Spinal cord (tissue), 9 donors: ENCODE measurements at regions not wholly inside any gene's neighbourhood (a gene's known extent, or its start where the extent isn't known, plus 50 kb on each side); places are given as distances from the start of the nearest gene placed in this dataset.
A peak's percentile ranks its signal among the peaks of the same experiment; 100 is the strongest.

Experiments used
- DNase-seq, 6 donors: peaks; one replicate each; pipeline versions ENCODE4 v3.0.0 to v3.0.0-alpha.2; 2013 to 2015; ENCODE audit warnings: low spot score in 6 of 6, low read depth in 4 of 6
- H3K27ac ChIP-seq: one replicate; pipeline ENCODE4 v1.5.1; 2013; ENCODE audit warnings: low read depth, low read length, control low read depth
- H3K27me3 ChIP-seq: one replicate; pipeline ENCODE4 v1.6.1; 2013; ENCODE audit warnings: low read length; ENCODE audit not compliant: control insufficient read depth, insufficient read depth
- H3K36me3 ChIP-seq: one replicate; pipeline ENCODE4 v1.6.1; 2013; ENCODE audit warnings: low read length; ENCODE audit not compliant: control insufficient read depth, insufficient read depth
- H3K4me1 ChIP-seq: one replicate; pipeline ENCODE4 v1.6.1; 2013; ENCODE audit warnings: low read length; ENCODE audit not compliant: control insufficient read depth, insufficient read depth
- H3K4me3 ChIP-seq: one replicate; pipeline ENCODE4 v1.5.1; 2013; ENCODE audit warnings: low read depth, low read length, control low read depth
- H3K9me3 ChIP-seq: one replicate; pipeline ENCODE4 v1.6.1; 2013; ENCODE audit warnings: low read length; ENCODE audit not compliant: control insufficient read depth, insufficient read depth
- WGBS: methylation state at CpG from one replicate; pipeline ENCODE4 v1.1.5; 2013; ENCODE audit warnings: missing lambda C conversion rate; ENCODE audit not compliant: insufficient coverage; 5-methylcytosine and 5-hydroxymethylcytosine counted together
- donor health status: healthy.

DNA sequence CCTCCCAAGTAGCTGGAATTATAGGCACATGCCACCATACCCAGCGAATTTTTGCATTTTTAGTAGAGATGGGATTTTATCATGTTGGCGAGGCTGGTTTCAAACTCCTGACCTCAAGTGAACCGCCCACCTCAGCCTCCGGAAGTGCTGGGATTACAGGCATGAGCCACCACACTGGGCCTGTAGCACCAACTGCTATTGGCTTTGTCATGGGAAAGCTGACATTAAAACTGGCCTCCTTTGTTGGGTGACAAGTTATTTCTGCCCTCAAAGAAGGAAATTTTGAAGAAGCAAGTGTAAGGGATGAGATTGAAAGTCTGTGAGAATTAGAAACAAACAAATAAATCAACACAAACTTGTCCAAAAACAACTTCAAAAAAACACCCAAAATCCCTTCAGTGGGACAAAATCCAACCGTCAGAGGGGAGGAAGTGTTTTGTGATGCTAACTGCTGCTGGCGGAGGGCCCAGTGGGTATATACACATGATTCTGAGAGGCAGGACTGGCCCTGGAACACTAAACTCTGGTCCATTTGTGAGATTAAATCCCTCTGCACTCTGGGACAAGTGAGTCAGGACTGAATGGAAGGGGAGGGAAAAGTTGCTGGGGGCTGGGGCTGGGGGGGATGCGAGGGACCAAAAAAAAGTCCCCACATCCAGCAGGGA is 87.5 kb upstream of the NAA20 start:
- Histone ChIP-seq H3K4me1 (peaks cover 17% of the 10 kb centered on the region), H3K27ac (no peak overlapping the region), H3K27me3 (no peaks in the 10 kb centered on the region), H3K36me3 (peaks cover 5% of the 10 kb centered on the region), H3K4me3 (no peak overlapping the region), H3K9me3 (no peaks in the 10 kb centered on the region)
- 38% methylated on average over 4 of the region's 7 CpGs for WGBS
- peak in 3 of 6 donors; percentile 29 to 73 (median 66) for DNase-seq

DNA sequence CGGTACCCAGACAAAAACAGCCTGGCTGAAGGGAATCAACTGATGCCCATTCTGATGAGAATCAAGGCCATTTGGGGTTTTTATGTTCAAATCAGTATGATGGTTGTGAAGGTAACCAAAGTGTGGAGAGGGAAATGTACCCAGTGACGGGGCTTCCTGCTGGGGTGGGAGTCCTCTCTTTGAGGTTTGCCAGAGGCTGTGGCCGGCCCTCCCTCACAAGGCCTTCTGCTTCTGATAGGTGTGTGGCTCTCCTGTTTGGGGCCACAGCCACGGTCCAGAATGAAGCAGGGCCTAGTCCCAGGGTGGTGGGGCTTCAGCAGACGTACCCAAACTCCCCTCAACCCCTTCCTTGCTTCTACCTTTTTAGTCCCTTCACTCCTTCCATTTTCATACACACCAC is 86.7 kb upstream of the NAA20 start:
- no peak for DNase-seq
- no peak overlapping the region for H3K4me3 ChIP-seq
- no peaks in the 10 kb centered on the region for H3K27me3 ChIP-seq
- H3K4me1 ChIP-seq, result peaks cover 17% of the 10 kb centered on the region
- no peaks in the 10 kb centered on the region for H3K9me3 ChIP-seq
- H3K36me3 ChIP-seq, result peaks cover 5% of the 10 kb centered on the region
- no peak overlapping the region for H3K27ac ChIP-seq
- WGBS, result 54% methylated on average over 5 of the region's 5 CpGs

- H3K4me1 ChIP-seq, result peaks cover 17% of the 10 kb centered on the region
- no peaks in the 10 kb centered on the region for H3K9me3 ChIP-seq
- peaks cover 5% of the 10 kb centered on the region for H3K36me3 ChIP-seq
- H3K27me3 ChIP-seq, result no peaks in the 10 kb centered on the region
- H3K4me3 ChIP-seq, result no peak overlapping the region
- DNase-seq, result no peak
- WGBS, result 69% methylated on average over 5 of the region's 9 CpGs
- H3K27ac ChIP-seq, result no peak overlapping the region
Measured at GRCh38 chr20:19932170-19932667, 84.9 kb upstream of the NAA20 start.

GRCh38 chr20:19934792-19935491 is 82.2 kb upstream of the NAA20 start:
- Histone ChIP-seq H3K4me1 (peaks cover 7% of the 10 kb centered on the region), H3K27ac (peak overlapping the region; percentile 41), H3K36me3 (no peaks in the 10 kb centered on the region), H3K4me3 (no peak overlapping the region), H3K9me3 (no peaks in the 10 kb centered on the region), H3K27me3 (no peaks in the 10 kb centered on the region)
- DNase-seq, result peak in 1 of 6 donors; percentile 32
- 86% methylated on average over 11 of the region's 13 CpGs for WGBS

DNA sequence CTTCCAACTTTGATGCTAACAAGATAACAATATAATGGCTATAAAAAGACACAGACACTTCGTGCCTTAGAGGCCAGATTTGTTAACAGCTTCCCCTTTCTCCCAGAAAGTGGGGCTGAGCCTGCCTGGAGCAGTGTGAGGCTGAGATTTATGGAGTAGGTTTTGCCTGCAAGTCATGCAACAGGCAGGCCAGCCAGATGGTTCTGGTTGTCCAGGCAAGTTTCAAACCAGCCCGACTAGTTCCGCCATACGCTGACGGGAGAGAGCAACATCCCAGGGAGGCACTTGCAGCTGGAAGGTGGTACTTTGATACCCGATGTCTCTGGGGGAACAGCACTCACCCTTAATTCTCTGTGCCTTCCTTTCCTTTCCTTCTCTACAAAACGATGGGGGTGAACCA is 81.3 kb upstream of the NAA20 start:
- no peaks in the 10 kb centered on the region for H3K4me1 ChIP-seq
- H3K27ac ChIP-seq, result no peak overlapping the region
- DNase-seq, result peak in 1 of 6 donors; percentile 15
- H3K4me3 ChIP-seq, result no peak overlapping the region
- no peaks in the 10 kb centered on the region for H3K9me3 ChIP-seq
- WGBS, result 40% methylated on average over 6 of the region's 7 CpGs
- no peaks in the 10 kb centered on the region for H3K36me3 ChIP-seq
- H3K27me3 ChIP-seq, result no peaks in the 10 kb centered on the region

- Histone ChIP-seq H3K4me1 (no peaks in the 10 kb centered on the region), H3K27me3 (no peaks in the 10 kb centered on the region), H3K9me3 (no peaks in the 10 kb centered on the region), H3K4me3 (no peak overlapping the region), H3K36me3 (no peaks in the 10 kb centered on the region), H3K27ac (peak overlapping the region; percentile 20)
- DNase-seq, result no peak
- no CpG with 5 or more reads among the region's 8 CpGs for WGBS
Measured at GRCh38 chr20:19936466-19937200, 80.5 kb upstream of the NAA20 start.

DNA sequence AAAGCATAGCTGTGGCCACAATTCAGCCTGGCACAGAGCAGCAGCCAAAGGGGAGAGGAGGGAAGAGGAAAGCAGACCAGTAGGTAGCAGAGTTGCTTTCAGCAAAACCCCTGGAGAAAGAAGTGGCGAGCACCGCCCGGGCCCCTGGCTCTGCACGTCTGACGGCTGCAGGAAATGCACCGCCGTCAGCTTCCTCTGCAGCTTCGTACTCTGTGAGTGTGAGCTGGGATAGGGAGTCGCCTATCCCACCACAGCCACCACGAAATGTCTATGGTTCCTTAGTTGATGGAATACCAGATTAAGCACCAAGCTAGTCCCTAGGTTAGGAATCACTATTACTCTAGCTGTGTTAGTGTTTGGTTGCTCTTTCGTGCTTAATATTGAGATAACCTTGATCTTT is 79.9 kb upstream of the NAA20 start:
- DNase-seq, result no peak
- H3K27me3 ChIP-seq, result no peaks in the 10 kb centered on the region
- no peaks in the 10 kb centered on the region for H3K36me3 ChIP-seq
- no peaks in the 10 kb centered on the region for H3K9me3 ChIP-seq
- WGBS, result 66% methylated on average over 5 of the region's 11 CpGs
- no peak overlapping the region for H3K4me3 ChIP-seq
- H3K27ac ChIP-seq, result peak overlapping the region; percentile 20
- H3K4me1 ChIP-seq, result no peaks in the 10 kb centered on the region

- no peaks in the 10 kb centered on the region for H3K9me3 ChIP-seq
- H3K27ac ChIP-seq, result no peak overlapping the region
- DNase-seq, result no peak
- H3K36me3 ChIP-seq, result no peaks in the 10 kb centered on the region
- H3K4me1 ChIP-seq, result peaks cover 1% of the 10 kb centered on the region
- no peaks in the 10 kb centered on the region for H3K27me3 ChIP-seq
- 87% methylated on average over 6 of the region's 8 CpGs for WGBS
- no peak overlapping the region for H3K4me3 ChIP-seq
Measured at GRCh38 chr20:19937651-19938420, 79.3 kb upstream of the NAA20 start.

DNA sequence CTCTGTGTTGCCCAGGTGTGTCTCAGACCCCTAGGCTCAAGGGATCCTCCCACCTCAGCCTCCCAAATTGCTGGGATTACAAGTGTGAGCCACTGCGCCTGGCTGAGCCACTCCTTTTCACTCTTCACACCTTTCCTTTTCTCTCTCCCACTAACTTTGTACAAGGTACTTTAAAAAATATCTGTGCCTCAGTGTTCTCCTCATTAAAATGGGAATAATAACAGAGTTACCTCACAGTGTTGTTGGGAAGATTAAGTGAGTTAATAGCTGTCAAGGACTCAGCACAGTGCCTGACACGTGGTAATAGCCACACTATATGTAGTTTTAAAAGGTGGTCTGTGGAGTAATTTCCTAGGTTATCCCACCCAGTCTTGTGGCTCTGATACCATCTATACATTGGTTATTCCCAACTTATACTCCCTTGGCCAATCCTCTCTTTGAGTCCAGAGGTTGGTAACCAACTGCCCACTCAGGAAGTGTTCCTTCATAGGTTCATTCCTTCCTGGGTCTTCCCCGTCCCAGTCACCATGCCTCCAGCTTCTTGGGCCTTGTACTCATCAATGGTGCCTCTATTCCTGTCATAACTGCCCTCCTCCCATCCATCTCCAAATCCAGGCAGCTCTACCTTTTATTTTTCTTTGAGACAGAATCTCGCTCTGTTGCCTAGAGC is 78.6 kb upstream of the NAA20 start:
- Histone ChIP-seq H3K36me3 (no peaks in the 10 kb centered on the region), H3K9me3 (no peaks in the 10 kb centered on the region), H3K4me3 (no peak overlapping the region), H3K4me1 (peaks cover 5% of the 10 kb centered on the region), H3K27me3 (no peaks in the 10 kb centered on the region), H3K27ac (no peak overlapping the region)
- DNase-seq, result no peak
- WGBS, result 89% methylated on average over 3 of the region's 4 CpGs
